NCI-H1092 treated with DMSO at 0.1 percent for 48 hours (cell line): ENCODE measurements at regions not wholly inside any gene's neighbourhood (a gene's known extent, or its start where the extent isn't known, plus 50 kb on each side); places are given as distances from the start of the nearest gene placed in this dataset.

Experiments used
- DNase-seq: peaks from one replicate; lab custom pipeline; 2025; lab: John Stamatoyannopoulos, UW

GRCh38 chr11:116114198-116114651 lies 610.0 kb upstream of the CADM1 start:
- DNase-seq = no peak

GRCh38 chr11:116112087-116112935 lies 608.1 kb upstream of the CADM1 start:
- DNase-seq = no peak

DNA sequence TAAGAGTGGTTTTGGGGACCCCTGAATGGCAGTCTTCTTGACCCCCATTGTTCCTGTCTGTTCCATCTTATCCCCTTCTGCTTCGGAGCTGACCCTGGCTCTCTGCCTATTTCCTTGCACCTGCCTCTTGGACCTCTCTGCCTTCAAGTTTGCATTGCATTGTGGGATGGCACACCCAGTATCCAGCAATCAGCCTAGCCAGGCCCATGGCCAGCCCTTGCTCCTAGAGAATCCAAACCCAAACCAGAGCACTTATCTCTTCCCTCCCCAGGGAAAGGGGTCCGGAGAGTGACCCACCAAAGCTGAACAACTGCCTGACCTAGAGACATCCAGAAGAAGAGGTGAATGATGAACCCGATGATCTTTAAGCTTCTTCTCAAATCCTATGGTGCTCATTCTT lies 607.3 kb upstream of the CADM1 start:
- no peak for DNase-seq

GRCh38 chr11:116110802-116111201 lies 606.6 kb upstream of the CADM1 start:
- no peak for DNase-seq

GRCh38 chr11:116110356-116110755 lies 606.1 kb upstream of the CADM1 start:
- no peak for DNase-seq

DNA sequence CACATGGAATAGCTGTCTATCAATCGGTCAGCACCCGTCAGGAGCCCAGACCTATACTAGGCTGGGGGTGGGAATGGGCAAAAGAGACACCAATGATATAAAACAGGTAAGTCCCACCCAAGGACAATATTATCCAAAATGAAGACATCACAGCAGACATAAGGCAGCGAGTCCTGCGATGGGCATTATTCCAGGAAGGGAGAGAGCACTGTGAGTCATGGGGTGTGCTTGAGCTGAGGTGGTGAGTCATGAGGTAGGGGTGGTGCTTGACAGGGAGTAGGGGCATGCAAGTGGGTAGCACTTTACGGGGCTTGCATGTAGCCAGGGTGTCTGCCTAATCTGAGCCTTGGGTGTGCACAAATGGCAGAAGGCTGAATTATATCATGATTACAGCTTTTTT lies 605.0 kb upstream of the CADM1 start:
- no peak for DNase-seq

DNA sequence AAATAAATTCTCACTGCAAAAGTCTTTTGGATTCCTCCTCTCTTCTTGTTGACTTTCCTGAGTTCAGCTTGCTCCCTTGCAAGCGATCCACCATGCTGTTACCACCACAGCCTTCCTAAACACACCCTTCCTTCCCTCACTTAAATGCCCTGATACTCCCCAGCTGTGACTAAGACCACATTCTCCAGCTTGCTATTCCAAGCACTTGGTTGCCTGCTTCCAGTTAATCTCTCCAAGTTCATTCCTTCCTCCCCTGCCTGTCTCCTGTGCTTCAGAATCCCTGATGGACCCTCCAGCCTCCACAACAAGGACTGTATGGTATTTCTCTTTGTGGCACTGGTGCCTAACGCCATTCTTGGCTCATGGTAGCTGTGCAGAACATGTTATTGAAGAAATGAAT lies 603.9 kb upstream of the CADM1 start:
- DNase-seq = no peak

- no peak for DNase-seq
Measured at GRCh38 chr11:116107229-116107628, 603.0 kb upstream of the CADM1 start.

GRCh38 chr11:116104498-116105174 lies 600.4 kb upstream of the CADM1 start:
- DNase-seq = no peak

DNA sequence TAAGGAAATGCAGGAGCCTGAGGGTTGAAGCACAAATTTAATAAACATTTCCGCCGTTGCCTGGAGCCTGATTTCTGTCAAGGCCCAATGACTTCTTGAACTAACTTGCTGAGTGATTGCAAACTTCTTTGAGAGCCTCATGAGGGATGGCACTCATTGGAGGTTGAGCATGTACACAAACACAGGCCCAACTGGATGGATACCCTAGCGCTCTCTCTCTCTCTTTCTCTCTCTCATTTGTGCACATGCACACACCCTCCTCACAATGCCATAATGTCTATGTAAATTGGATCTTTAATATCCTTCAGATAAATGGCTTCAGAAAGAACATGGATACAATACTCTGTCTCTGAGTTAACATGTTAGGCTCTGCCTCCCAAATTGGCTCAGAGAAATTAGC lies 597.7 kb upstream of the CADM1 start:
- no peak for DNase-seq

DNA sequence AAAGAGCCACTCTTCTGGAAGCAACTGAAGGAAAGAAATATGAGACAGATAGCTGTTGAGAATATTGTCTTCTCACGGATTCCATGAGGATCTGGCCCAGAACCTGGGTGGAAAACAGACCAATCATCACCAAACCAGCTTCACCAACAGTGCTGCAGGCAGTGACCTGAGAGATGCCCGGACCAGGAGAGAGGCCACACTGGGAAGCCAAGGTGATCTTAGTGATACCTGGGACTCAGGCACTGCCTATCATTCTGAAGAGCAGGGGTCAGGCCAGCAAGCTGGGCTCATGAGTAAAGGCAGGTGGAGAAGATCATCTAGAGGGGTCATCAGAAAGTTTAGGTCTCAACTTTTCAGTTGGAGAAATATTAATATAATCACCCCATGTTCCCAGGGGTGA lies 595.8 kb upstream of the CADM1 start:
- no peak for DNase-seq

GRCh38 chr11:116099541-116099940 lies 595.3 kb upstream of the CADM1 start:
- no peak for DNase-seq

DNA sequence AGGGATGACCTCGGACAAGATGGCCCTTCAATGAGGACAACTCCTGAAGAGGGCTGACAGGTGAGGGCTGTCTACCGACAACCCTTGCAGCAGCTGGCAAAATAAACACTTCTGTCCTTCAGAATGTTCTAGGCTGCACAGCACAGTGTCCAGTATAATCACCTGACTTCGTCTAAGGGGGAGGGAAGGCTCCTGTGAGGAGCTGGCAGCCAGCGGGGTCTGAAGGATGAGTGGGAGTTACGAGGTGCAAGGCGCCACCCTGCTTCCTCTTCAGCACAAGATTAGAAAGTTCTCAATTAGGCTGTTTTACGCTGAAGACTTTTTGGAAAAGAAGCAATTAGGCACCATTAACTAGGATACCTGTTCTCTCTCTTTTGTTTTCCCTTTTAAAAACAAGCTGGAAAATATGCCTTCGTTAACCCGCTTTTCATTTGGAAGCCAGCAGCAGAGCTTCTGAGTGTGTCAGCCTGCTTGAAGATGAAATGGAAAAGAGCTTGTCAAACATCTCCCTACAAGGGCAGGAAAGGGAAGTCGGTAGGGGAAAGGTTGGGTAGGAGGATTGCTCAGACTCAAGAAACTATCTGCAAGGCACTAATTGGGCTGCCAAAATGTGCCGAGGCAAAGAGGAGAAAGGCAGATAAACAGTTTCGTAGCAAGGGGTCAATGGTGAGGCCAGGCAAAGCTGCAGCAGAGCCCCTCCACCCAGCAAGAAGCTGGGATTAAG lies 592.2 kb upstream of the CADM1 start:
- no peak for DNase-seq

GRCh38 chr11:116093481-116094270 lies 589.5 kb upstream of the CADM1 start:
- no peak for DNase-seq

DNA sequence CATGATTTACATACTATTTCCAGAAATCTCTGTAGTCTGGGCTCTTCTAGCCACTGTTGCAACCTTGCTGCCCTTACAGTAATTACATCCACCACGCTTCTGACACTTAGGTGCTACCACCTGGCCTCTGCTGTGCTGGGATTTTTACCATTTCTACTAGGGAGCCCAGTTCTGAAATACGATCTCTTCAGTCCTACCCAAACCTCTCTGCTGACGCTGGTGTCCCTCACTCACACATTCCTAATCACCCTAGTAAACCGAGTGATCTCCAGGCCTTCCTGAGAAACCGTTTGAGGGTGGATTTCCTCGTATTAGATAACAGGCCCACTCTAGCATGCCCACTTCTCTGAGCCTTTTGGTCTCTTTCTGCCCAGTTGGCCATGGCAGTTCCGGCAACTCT lies 588.9 kb upstream of the CADM1 start:
- DNase-seq = no peak

- DNase-seq = no peak
Measured at GRCh38 chr11:116086426-116086825, 582.2 kb upstream of the CADM1 start.

- DNase-seq = no peak
Measured at GRCh38 chr11:116085031-116085635, 580.9 kb upstream of the CADM1 start.

DNA sequence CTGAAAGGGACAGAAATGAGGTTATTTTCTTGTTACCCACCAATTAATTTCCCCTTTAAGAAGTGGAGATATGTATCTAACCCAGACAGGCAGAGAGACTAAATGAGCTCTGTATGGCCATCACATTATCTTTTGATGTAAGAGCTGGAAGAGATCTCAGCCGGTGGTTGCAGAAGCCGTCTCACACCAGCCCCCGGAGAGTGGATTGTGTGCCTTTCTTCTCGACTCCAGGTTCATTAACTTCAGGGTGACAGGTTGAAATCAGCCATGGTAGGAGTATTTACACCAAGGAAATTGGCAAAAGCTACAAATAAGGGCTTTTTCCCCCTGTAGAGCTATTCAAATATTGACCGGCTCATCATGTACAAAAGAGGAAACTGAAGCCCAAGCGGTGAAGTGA lies 580.3 kb upstream of the CADM1 start:
- no peak for DNase-seq

DNA sequence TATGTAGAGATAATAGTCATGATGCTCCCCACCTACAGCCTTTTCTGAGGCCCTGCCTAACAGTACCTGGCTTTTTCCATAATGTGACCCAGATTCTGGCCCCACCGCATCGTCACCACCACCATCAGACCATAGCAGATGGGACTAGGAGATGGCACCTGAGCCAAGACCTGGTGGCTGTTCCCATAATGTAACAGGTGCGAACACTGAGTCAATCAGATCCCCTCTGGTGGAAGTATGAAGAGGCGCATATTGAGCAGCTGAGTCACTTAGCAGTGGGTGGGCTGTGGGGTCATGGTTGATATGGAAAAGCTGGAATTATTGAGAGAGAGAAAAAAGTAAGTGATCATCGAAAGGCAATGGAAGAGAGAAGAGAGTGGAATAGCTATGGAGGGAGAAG lies 578.0 kb upstream of the CADM1 start:
- no peak for DNase-seq

- DNase-seq = no peak
Measured at GRCh38 chr11:116079580-116079979, 575.4 kb upstream of the CADM1 start.

GRCh38 chr11:116078101-116078591 lies 573.9 kb upstream of the CADM1 start:
- DNase-seq = peak; percentile 84
